ENCODE measurements at regions not wholly inside any gene's neighbourhood (a gene's known extent, or its start where the extent isn't known, plus 50 kb on each side); places are given as distances from the start of the nearest gene placed in this dataset.

DNA sequence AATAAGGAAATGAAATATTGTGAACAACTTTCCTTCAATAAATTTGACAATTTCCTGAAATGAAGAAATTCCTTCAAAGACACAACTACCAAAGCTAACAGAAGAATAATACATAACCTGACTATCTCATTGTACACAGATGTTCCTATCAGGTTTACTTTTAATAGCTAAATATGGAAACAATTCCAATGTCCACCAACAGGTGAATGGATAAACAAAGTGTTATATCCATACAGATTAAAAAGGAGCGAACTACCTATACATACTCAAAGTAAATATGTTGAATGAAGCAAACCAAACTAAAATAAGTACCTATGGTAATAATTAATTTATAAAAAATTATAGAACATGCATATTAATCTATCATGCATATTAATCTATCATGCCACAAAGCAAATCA is 554.9 kb downstream of the PPP4R3C start:
- ChIA-PET CTCF (interaction anchor here (0.6 kb wide), 1 partner anchor 18 kb away, joined by 4 read pairs; no protein-coding TSS in a partner anchor), POLR2A (no interaction called here)
- no peak for DNase-seq (ENCODE audit: extremely low spot score)
- TF ChIP-seq, protein P1, sequence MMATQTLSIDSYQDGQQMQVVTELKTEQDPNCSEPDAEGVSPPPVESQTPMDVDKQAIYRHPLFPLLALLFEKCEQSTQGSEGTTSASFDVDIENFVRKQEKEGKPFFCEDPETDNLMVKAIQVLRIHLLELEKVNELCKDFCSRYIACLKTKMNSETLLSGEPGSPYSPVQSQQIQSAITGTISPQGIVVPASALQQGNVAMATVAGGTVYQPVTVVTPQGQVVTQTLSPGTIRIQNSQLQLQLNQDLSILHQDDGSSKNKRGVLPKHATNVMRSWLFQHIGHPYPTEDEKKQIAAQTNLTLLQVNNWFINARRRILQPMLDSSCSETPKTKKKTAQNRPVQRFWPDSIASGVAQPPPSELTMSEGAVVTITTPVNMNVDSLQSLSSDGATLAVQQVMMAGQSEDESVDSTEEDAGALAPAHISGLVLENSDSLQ (IDR thresholded peaks at IDR 0.05), result no peak
- no peak for TF ChIP-seq HDGF (IDR thresholded peaks at IDR 0.05; ENCODE audit: borderline replicate concordance)
- no peak for TF ChIP-seq LEF1 (IDR thresholded peaks at IDR 0.05; ENCODE audit: borderline replicate concordance)
- TF ChIP-seq SP1 (IDR thresholded peaks at IDR 0.05), result no peak
- TF ChIP-seq TARDBP (IDR thresholded peaks at IDR 0.05), result no peak
- TF ChIP-seq NFRKB (IDR thresholded peaks at IDR 0.05), result no peak
- no peak for TF ChIP-seq ELF4 (IDR thresholded peaks at IDR 0.05)
- no peak for TF ChIP-seq FOXA1 (IDR thresholded peaks at IDR 0.05)
- no peak for TF ChIP-seq FOXK2 (IDR thresholded peaks at IDR 0.05)
- no peak for TF ChIP-seq FOXM1 (IDR thresholded peaks at IDR 0.05; ENCODE audit: borderline replicate concordance)
- no peak for TF ChIP-seq CTBP1 (IDR thresholded peaks at IDR 0.05; ENCODE audit: borderline replicate concordance)
- no peak for TF ChIP-seq SUZ12 (IDR thresholded peaks at IDR 0.05)
- no peak for TF ChIP-seq BHLHE40 (IDR thresholded peaks at IDR 0.05; ENCODE audit: borderline replicate concordance)
- no peak for TF ChIP-seq ZNF384 (IDR thresholded peaks at IDR 0.05)

DNA sequence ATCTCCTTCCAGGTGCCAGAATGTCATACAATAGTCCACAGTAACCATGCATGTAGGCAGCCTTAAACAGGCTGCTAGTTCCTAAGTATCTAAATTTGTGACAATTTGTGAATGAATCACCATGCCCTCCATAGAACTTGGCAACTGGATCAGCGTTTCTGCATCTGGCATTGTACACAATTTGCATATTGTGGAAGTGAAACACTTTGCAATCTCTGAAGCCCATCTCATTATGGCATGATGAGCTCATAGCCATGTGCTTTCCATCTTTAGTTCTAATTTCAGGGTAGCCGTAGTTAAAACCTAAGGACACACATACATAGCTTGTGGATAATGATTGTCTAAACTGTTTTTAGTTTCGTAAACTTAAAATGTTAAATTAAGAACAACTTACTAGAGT is 573.6 kb downstream of the PPP4R3C start:
- CTCF ChIA-PET, result no interaction called here
- no peak for TF ChIP-seq TARDBP (IDR thresholded peaks at IDR 0.05)
- TF ChIP-seq ARNT (IDR thresholded peaks at IDR 0.05), result no peak
- no peak for TF ChIP-seq ELF4 (IDR thresholded peaks at IDR 0.05)
- TF ChIP-seq SUZ12 (IDR thresholded peaks at IDR 0.05), result no peak
- TF ChIP-seq LEF1 (IDR thresholded peaks at IDR 0.05; ENCODE audit: borderline replicate concordance), result no peak
- TF ChIP-seq NFRKB (IDR thresholded peaks at IDR 0.05), result no peak
- DNase-seq (ENCODE audit: extremely low spot score), result no peak
- POLR2A ChIA-PET, result no interaction called here

DNA sequence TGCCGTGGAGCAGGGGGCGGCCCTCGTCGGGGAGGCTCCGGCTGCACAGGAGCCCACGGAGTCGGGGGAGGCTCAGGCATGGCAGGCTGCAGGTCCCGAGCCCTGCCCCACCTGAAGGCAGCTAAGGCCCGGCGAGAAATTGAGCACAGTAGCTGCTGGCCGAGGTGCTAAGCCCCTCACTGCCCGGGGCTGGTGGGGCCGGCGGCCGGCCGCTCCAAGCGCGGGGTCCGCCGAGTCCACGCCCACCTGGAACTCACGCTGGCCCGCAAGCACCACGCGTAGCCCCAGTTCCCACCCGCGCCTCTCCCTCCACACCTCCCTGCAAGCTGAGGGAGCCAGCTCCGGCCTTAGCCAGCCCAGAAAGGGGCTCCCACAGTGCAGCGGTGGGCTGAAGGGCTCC is 589.4 kb downstream of the PPP4R3C start:
- no peak for DNase-seq (ENCODE audit: extremely low spot score)
- CTCF ChIA-PET, result no interaction called here
- TF ChIP-seq CTBP1 (IDR thresholded peaks at IDR 0.05; ENCODE audit: borderline replicate concordance) (no peak), L3MBTL2 (conservative IDR thresholded peaks at IDR 0.05) (no peak), ARNT (IDR thresholded peaks at IDR 0.05) (no peak), ZNF384 (IDR thresholded peaks at IDR 0.05) (no peak)
- POLR2A ChIA-PET, result no interaction called here

DNA sequence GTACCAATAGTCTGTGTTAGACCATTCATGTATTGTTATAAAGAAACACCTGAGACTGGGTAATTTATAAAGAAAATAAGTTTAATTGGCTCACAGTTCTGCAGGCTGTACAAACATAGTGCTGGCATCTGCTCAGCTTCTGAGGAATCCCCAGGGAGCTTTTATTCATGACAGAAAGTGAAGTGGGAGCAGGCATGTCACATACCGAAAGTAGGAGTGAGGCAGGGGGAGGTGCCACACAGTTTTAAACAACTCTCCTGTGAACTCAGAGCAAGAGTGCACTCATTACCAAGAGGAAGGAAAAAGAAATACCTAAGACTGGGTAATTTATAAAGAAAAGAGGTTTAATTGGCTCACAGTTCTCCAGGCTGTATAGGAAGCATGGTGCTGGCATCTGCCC is 591.2 kb downstream of the PPP4R3C start:
- TF ChIP-seq ZNF384 (IDR thresholded peaks at IDR 0.05) (no peak), FOXM1 (IDR thresholded peaks at IDR 0.05; ENCODE audit: borderline replicate concordance) (no peak), ARNT (IDR thresholded peaks at IDR 0.05) (no peak), NFRKB (IDR thresholded peaks at IDR 0.05) (no peak), FOXK2 (IDR thresholded peaks at IDR 0.05) (no peak), CTBP1 (IDR thresholded peaks at IDR 0.05; ENCODE audit: borderline replicate concordance) (no peak), HDGF (IDR thresholded peaks at IDR 0.05; ENCODE audit: borderline replicate concordance) (no peak), SUZ12 (IDR thresholded peaks at IDR 0.05) (no peak), LEF1 (IDR thresholded peaks at IDR 0.05; ENCODE audit: borderline replicate concordance) (no peak), SP1 (IDR thresholded peaks at IDR 0.05) (no peak)
- TF ChIP-seq, protein P1 (IDR thresholded peaks at IDR 0.05), result no peak
- CTCF ChIA-PET, result no interaction called here
- POLR2A ChIA-PET, result no interaction called here
- no peak for DNase-seq (ENCODE audit: extremely low spot score)

DNA sequence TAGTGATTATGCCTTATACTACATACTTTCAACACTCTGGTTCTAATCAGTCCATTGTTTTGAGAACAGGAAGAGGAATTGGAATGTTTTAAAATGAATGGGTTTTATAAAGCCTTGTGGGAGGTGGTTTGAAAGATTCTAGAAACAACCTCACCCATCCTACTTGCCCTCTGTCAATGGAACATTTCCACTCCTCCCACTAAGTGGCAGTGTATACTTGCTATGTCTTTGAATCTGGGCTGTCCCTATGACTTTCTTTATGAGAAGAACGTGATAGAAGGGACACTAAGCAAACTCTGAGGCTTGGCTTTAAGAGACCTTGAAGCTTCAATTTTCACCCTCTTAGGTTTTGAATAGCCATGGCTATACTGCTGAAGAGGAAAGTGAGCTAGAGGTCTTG is 611.2 kb downstream of the PPP4R3C start:
- TF ChIP-seq LEF1 (IDR thresholded peaks at IDR 0.05; ENCODE audit: borderline replicate concordance) (no peak), FOXM1 (IDR thresholded peaks at IDR 0.05; ENCODE audit: borderline replicate concordance) (no peak), CTBP1 (IDR thresholded peaks at IDR 0.05; ENCODE audit: borderline replicate concordance) (no peak), HDGF (IDR thresholded peaks at IDR 0.05; ENCODE audit: borderline replicate concordance) (no peak), SP1 (IDR thresholded peaks at IDR 0.05) (no peak), NFRKB (IDR thresholded peaks at IDR 0.05) (no peak), L3MBTL2 (conservative IDR thresholded peaks at IDR 0.05) (no peak), ELF4 (IDR thresholded peaks at IDR 0.05) (no peak), ZNF384 (IDR thresholded peaks at IDR 0.05) (no peak), SUZ12 (IDR thresholded peaks at IDR 0.05) (no peak)
- TF ChIP-seq, protein P1 (IDR thresholded peaks at IDR 0.05), result no peak
- ChIA-PET POLR2A (no interaction called here), CTCF (interaction anchor here (0.6 kb wide), 1 partner anchor 342 kb away, joined by 3 read pairs; no protein-coding TSS in a partner anchor)
- DNase-seq (ENCODE audit: extremely low spot score), result peak; percentile 11

DNA sequence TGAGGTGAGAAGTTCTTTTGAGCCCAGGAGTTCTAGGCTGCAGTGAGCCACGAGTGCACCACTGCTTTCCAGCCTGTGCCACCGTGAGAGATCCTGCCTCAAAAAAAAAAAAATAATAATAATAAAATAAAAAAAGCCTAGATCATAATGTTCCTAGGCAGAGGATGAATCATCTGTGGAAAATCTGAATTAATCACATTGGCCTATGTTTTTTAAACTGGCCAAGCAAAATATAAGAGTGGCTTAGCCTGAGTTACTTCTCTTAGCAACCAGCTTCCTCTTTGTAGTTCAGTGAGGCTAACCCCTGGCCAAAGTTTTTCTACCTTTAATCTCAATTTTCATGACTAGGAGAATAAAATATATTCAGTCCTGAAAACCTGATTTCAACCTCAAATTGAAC is 614.6 kb downstream of the PPP4R3C start:
- ChIA-PET POLR2A (no interaction called here), CTCF (no interaction called here)
- no peak for DNase-seq (ENCODE audit: extremely low spot score)
- TF ChIP-seq TARDBP (IDR thresholded peaks at IDR 0.05) (no peak), ARNT (IDR thresholded peaks at IDR 0.05) (no peak), CTBP1 (IDR thresholded peaks at IDR 0.05; ENCODE audit: borderline replicate concordance) (no peak), SP1 (IDR thresholded peaks at IDR 0.05) (no peak), HDGF (IDR thresholded peaks at IDR 0.05; ENCODE audit: borderline replicate concordance) (no peak), BHLHE40 (IDR thresholded peaks at IDR 0.05; ENCODE audit: borderline replicate concordance) (no peak), FOXK2 (IDR thresholded peaks at IDR 0.05) (no peak), LEF1 (IDR thresholded peaks at IDR 0.05; ENCODE audit: borderline replicate concordance) (no peak), FOXM1 (IDR thresholded peaks at IDR 0.05; ENCODE audit: borderline replicate concordance) (no peak), ZNF384 (IDR thresholded peaks at IDR 0.05) (no peak), ELF4 (IDR thresholded peaks at IDR 0.05) (no peak), L3MBTL2 (conservative IDR thresholded peaks at IDR 0.05) (no peak), FOXA1 (IDR thresholded peaks at IDR 0.05) (no peak)
- TF ChIP-seq, protein P1 (IDR thresholded peaks at IDR 0.05), result no peak

All from HEK293T (cell line).